IMR-90 (cell line): ENCODE measurements at regions not wholly inside any gene's neighbourhood (a gene's known extent, or its start where the extent isn't known, plus 50 kb on each side); places are given as distances from the start of the nearest gene placed in this dataset.

ENCODE experiments used
- ATAC-seq: fragments of 200-7000 bp; cut with Tn5 transposase; 2 replicates; pipeline ENCODE4 v1.9.1; 2020; ENCODE audit warnings: low read depth, mild to moderate bottlenecking, moderate library complexity
- BruUV-seq: library from RNA; stranded (reverse); fragments of 400-500 nt; replicated peaks from 2 replicates; lab custom pipeline; 2021; lab: Mats Ljungman, UMichigan
- CTCF ChIA-PET: fragments of 300-600 bp; formaldehyde crosslinking; extraction: SDS; loops from one replicate; lab custom pipeline; 2021; ENCODE audit warnings: antibody characterized with exemption; lab: Yijun Ruan, JAX
- POLR2A ChIA-PET: fragments of 300-600 bp; sonication (Branson Sonifier 250); formaldehyde crosslinking; loops from one replicate; lab custom pipeline; 2022; ENCODE audit warnings: antibody characterized with exemption; ENCODE audit not compliant: unreplicated experiment; lab: Charles Lee
- DNase-seq: peaks from one replicate; pipeline ENCODE4 v3.0.0; 2013
- H2AFZ ChIP-seq: replicated peaks from 2 replicates; pipeline ENCODE3; 2013; ENCODE audit warnings: low read length, mild to moderate bottlenecking; ENCODE audit not compliant: poor library complexity
- H2AK5ac ChIP-seq: 2 replicates; pipeline ENCODE4 v1.6.1; 2013; ENCODE audit warnings: low read depth, low read length, inconsistent platforms
- H2AK9ac ChIP-seq: replicated peaks from 2 replicates; pipeline ENCODE3; 2013; ENCODE audit warnings: mild to moderate bottlenecking, low read depth, low read length, moderate library complexity; ENCODE audit not compliant: poor library complexity
- H2BK120ac ChIP-seq: 2 replicates; pipeline ENCODE4 v1.6.1; 2013; ENCODE audit warnings: low read depth, low read length, inconsistent platforms
- H2BK15ac ChIP-seq: 3 replicates; pipeline ENCODE4 v1.6.1; 2013; ENCODE audit warnings: low read depth, low read length, inconsistent platforms
- H2BK20ac ChIP-seq: 2 replicates; pipeline ENCODE4 v1.6.1; 2013; ENCODE audit warnings: low read depth, mild to moderate bottlenecking, inconsistent platforms, low read length, moderate library complexity
- H2BK5ac ChIP-seq: 2 replicates; pipeline ENCODE4 v1.6.1; 2013; ENCODE audit warnings: mild to moderate bottlenecking, low read depth, low read length, inconsistent platforms; ENCODE audit not compliant: poor library complexity, severe bottlenecking
- H3K14ac ChIP-seq: replicated peaks from 2 replicates; pipeline ENCODE4 v1.6.1; 2013; ENCODE audit warnings: low read depth, low read length, inconsistent platforms
- H3K18ac ChIP-seq: 2 replicates; pipeline ENCODE4 v1.6.1; 2013; ENCODE audit warnings: low read depth, low read length, control low read depth
- H3K23ac ChIP-seq: 2 replicates; pipeline ENCODE4 v1.6.1; 2013; ENCODE audit warnings: low read depth, low read length, inconsistent platforms
- H3K27ac ChIP-seq: 2 replicates; pipeline ENCODE4 v1.5.1; 2013; ENCODE audit warnings: mild to moderate bottlenecking, control low read depth, low read length; ENCODE audit not compliant: insufficient read depth
- H3K27me3 ChIP-seq: 2 replicates; pipeline ENCODE4 v1.6.1; 2013; ENCODE audit warnings: low read length; ENCODE audit not compliant: control insufficient read depth, insufficient read depth
- H3K36me3 ChIP-seq: 2 replicates; pipeline ENCODE4 v1.6.1; 2013; ENCODE audit warnings: low read length, mixed read lengths; ENCODE audit not compliant: control insufficient read depth, insufficient read depth
- H3K4ac ChIP-seq: 2 replicates; pipeline ENCODE4 v1.6.1; 2013; ENCODE audit warnings: low read depth, low read length, inconsistent platforms
- H3K4me1 ChIP-seq: 2 replicates; pipeline ENCODE4 v1.6.1; 2013; ENCODE audit warnings: low read length, mixed read lengths; ENCODE audit not compliant: control insufficient read depth, insufficient read depth
- H3K4me2 ChIP-seq: 2 replicates; pipeline ENCODE4 v1.6.1; 2013; ENCODE audit warnings: low read depth, mild to moderate bottlenecking, control low read depth, low read length, moderate library complexity
- H3K4me3 ChIP-seq: 2 replicates; pipeline ENCODE4 v1.5.1; 2013; ENCODE audit warnings: low read depth, mild to moderate bottlenecking, control low read depth, low read length, moderate library complexity; ENCODE audit not compliant: insufficient read depth
- H3K56ac ChIP-seq: 2 replicates; pipeline ENCODE4 v1.6.1; 2013; ENCODE audit warnings: low read length, inconsistent platforms; ENCODE audit not compliant: insufficient read depth; ENCODE audit errors: extremely low read depth
- H3K79me1 ChIP-seq, 2 experiments: 2 replicates each; pipeline ENCODE4 v1.6.1; 2013; ENCODE audit warnings: low read length in 2 of 2, inconsistent platforms in 1 of 2, low read depth in 1 of 2
- H3K9ac ChIP-seq: 2 replicates; pipeline ENCODE4 v1.6.1; 2013; ENCODE audit warnings: low read depth, low read length, control low read depth
- H3K9me1 ChIP-seq: 2 replicates; pipeline ENCODE4 v1.6.1; 2013; ENCODE audit warnings: low read length, inconsistent platforms; ENCODE audit not compliant: insufficient read depth
- H3K9me3 ChIP-seq: 2 replicates; pipeline ENCODE4 v1.6.1; 2013; ENCODE audit warnings: low read length; ENCODE audit not compliant: control insufficient read depth, insufficient read depth
- H4K20me1 ChIP-seq: 2 replicates; pipeline ENCODE4 v1.6.1; 2013; ENCODE audit warnings: low read length, inconsistent platforms; ENCODE audit not compliant: insufficient read depth
- H4K5ac ChIP-seq: 2 replicates; pipeline ENCODE4 v1.6.1; 2013; ENCODE audit warnings: mild to moderate bottlenecking, low read depth, low read length, control low read depth
- H4K8ac ChIP-seq, 2 experiments: 2 replicates each; pipeline ENCODE4 v1.6.1; 2013; ENCODE audit warnings: low read depth in 2 of 2, low read length in 2 of 2, control low read depth in 1 of 2, inconsistent platforms in 1 of 2
- H4K91ac ChIP-seq: 2 replicates; pipeline ENCODE4 v1.6.1; 2013; ENCODE audit warnings: low read depth, low read length, inconsistent platforms; ENCODE audit not compliant: insufficient read depth
- BHLHE40 ChIP-seq: fragments of 150-350 bp; IDR thresholded peaks from 2 replicates; pipeline ENCODE4 v1.6.1; 2016; ENCODE audit warnings: mild to moderate bottlenecking, low read depth, low read length
- CEBPB ChIP-seq: IDR thresholded peaks from 2 replicates; pipeline ENCODE4 v1.6.1; 2012; ENCODE audit warnings: low read depth, low read length, improper control_type of control experiment
- CHD1 ChIP-seq: IDR thresholded peaks from 2 replicates; pipeline ENCODE4 v1.6.1; 2012; ENCODE audit warnings: low read depth, low read length, improper control_type of control experiment
- FOS ChIP-seq: fragments of 150-350 bp; IDR thresholded peaks from 2 replicates; pipeline ENCODE4 v1.6.1; 2016; ENCODE audit warnings: low read depth, low read length
- MAFK ChIP-seq: IDR thresholded peaks from 2 replicates; pipeline ENCODE4 v1.6.1; 2012; ENCODE audit warnings: low read depth, low read length, improper control_type of control experiment
- MAZ ChIP-seq: IDR thresholded peaks from 2 replicates; pipeline ENCODE4 v1.6.1; 2012; ENCODE audit warnings: low read depth, mild to moderate bottlenecking, low read length, improper control_type of control experiment, moderate library complexity, borderline replicate concordance
- MXI1 ChIP-seq: IDR thresholded peaks from 2 replicates; pipeline ENCODE4 v1.6.1; 2012; ENCODE audit warnings: low read depth, mild to moderate bottlenecking, low read length, moderate library complexity, borderline replicate concordance
- NFE2L2 ChIP-seq: fragments of 150-350 bp; IDR thresholded peaks from 2 replicates; pipeline ENCODE4 v1.6.1; 2016; ENCODE audit warnings: low read depth, mild to moderate bottlenecking, low read length
- POLR2A ChIP-seq: IDR thresholded peaks from 2 replicates; pipeline ENCODE4 v1.6.1; 2012; ENCODE audit warnings: mild to moderate bottlenecking, low read depth, low read length
- RAD21 ChIP-seq: IDR thresholded peaks from 2 replicates; pipeline ENCODE4 v1.6.1; 2012; ENCODE audit warnings: low read length, improper control_type of control experiment
- RCOR1 ChIP-seq: IDR thresholded peaks from 2 replicates; pipeline ENCODE4 v1.6.1; 2012; ENCODE audit warnings: mild to moderate bottlenecking, low read length, improper control_type of control experiment; ENCODE audit not compliant: insufficient replicate concordance
- RFX5 ChIP-seq: IDR thresholded peaks from 2 replicates; pipeline ENCODE4 v1.8.0; 2012; ENCODE audit warnings: low read depth, mild to moderate bottlenecking, low read length, moderate library complexity
- SMC3 ChIP-seq: fragments of 150-350 bp; IDR thresholded peaks from 2 replicates; pipeline ENCODE4 v1.6.1; 2016; ENCODE audit warnings: low read depth, mild to moderate bottlenecking, antibody characterized with exemption, low read length, moderate library complexity
- WGBS, 2 experiments: methylation state at CpG; one replicate each; pipeline versions ENCODE4 v1.1.5 to v1.1.7; 2013; ENCODE audit warnings: missing lambda C conversion rate in 2 of 2; ENCODE audit not compliant: insufficient read length in 1 of 2; ENCODE audit errors: extremely low coverage in 2 of 2; 5-methylcytosine and 5-hydroxymethylcytosine counted together
- dilution Hi-C: fragments of 300-500 bp; cut with HindIII; formaldehyde crosslinking; loops from one replicate; pipeline ENCODE4 v1.14.3; 2018; ENCODE audit warnings: low sequenced_read_pairs; ENCODE audit not compliant: unreplicated experiment
- in situ Hi-C: fragments of 300-500 bp; cut with MboI; formaldehyde crosslinking; loops from 3 replicates; pipeline ENCODE4 v1.14.3; 2019; ENCODE audit warnings: low sequenced_read_pairs, inconsistent platforms, mixed read lengths
- intact Hi-C: fragments of 100-400 bp; cut with micrococcal nuclease; formaldehyde crosslinking; loops from 2 replicates; pipeline ENCODE4 v1.10.0; 2022
- TF ChIP-seq, protein P1 (sequence below): fragments of 150-350 bp; IDR thresholded peaks from 2 replicates; pipeline ENCODE4 v1.6.1; 2016; ENCODE audit warnings: low read depth, mild to moderate bottlenecking, low read length, moderate library complexity, borderline replicate concordance
- TF ChIP-seq, protein P2 (sequence below): fragments of 150-350 bp; IDR thresholded peaks from 2 replicates; pipeline ENCODE4 v1.6.1; 2017; ENCODE audit warnings: mild to moderate bottlenecking, antibody characterized with exemption, low read length, low read depth
- TF ChIP-seq, protein P3 (sequence below): conservative IDR thresholded peaks from 2 replicates; pipeline ENCODE4 v1.5.1; 2012; ENCODE audit warnings: mild to moderate bottlenecking, low read depth, low read length, improper control_type of control experiment

DNA sequence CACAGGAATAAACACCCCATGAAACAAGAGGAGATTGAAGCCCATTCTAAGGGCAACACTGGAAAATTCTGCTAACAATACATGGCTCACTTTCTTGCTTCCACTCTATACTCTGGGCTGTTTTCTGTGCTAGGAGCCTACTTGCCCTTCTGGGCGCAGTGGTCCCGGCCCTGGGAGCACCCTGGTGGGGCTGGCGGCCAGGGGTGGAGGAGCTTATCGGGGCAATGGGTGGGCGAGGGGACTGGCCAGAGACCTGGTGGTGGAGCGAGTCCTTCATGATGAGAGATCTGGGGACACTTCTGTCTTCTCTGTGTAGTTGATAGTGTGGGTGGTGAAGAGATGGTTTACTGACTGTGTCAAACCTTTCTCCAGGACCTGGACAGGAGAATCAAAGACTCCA, 1128.5 kb downstream of the TBL1XR1 start:
- CTCF ChIA-PET = no interaction called here
- no peak for DNase-seq
- Histone ChIP-seq H4K8ac (no peak overlapping the region), H2BK120ac (no peak overlapping the region), H3K4me3 (no peak overlapping the region), H3K9me1 (no peaks in the 10 kb centered on the region), H3K9ac (no peak overlapping the region), H2BK5ac (no peak overlapping the region), H3K27ac (no peak overlapping the region), H3K9me3 (no peaks in the 10 kb centered on the region), H3K23ac (no peak overlapping the region), H2AK9ac (no peak overlapping the region), H3K27me3 (no peaks in the 10 kb centered on the region), H4K20me1 (no peaks in the 10 kb centered on the region), H4K91ac (no peak overlapping the region), H2BK20ac (no peak overlapping the region), H4K5ac (no peak overlapping the region), H2AFZ (no peak overlapping the region), H3K36me3 (no peaks in the 10 kb centered on the region), H2BK15ac (no peak overlapping the region), H3K4me1 (no peaks in the 10 kb centered on the region), H3K56ac (no peak overlapping the region), H3K4ac (no peak overlapping the region), H3K14ac (no peak overlapping the region), H3K18ac (no peak overlapping the region), H2AK5ac (no peak overlapping the region), H3K79me1 (no peaks in the 10 kb centered on the region), H3K4me2 (no peak overlapping the region)
- BruUV-seq = no TSS peak
- dilution Hi-C loops = no loop called here
- in situ Hi-C loops = no loop called here
- no peak for ATAC-seq
- POLR2A ChIA-PET = no interaction called here
- no CpG with 5 or more reads among the region's 6 CpGs for WGBS, 2 experiments
- intact Hi-C loops = no loop called here
- TF ChIP-seq, protein P1, sequence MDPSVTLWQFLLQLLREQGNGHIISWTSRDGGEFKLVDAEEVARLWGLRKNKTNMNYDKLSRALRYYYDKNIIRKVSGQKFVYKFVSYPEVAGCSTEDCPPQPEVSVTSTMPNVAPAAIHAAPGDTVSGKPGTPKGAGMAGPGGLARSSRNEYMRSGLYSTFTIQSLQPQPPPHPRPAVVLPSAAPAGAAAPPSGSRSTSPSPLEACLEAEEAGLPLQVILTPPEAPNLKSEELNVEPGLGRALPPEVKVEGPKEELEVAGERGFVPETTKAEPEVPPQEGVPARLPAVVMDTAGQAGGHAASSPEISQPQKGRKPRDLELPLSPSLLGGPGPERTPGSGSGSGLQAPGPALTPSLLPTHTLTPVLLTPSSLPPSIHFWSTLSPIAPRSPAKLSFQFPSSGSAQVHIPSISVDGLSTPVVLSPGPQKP = no peak
- TF ChIP-seq MAFK = no peak
- TF ChIP-seq, protein P2, sequence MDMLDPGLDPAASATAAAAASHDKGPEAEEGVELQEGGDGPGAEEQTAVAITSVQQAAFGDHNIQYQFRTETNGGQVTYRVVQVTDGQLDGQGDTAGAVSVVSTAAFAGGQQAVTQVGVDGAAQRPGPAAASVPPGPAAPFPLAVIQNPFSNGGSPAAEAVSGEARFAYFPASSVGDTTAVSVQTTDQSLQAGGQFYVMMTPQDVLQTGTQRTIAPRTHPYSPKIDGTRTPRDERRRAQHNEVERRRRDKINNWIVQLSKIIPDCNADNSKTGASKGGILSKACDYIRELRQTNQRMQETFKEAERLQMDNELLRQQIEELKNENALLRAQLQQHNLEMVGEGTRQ = no peak
- no peak for TF ChIP-seq CEBPB
- TF ChIP-seq FOS = no peak
- TF ChIP-seq MXI1 = no peak
- TF ChIP-seq BHLHE40 = no peak
- TF ChIP-seq RFX5 = no peak
- no peak for TF ChIP-seq RCOR1
- no peak for TF ChIP-seq CHD1
- no peak for TF ChIP-seq POLR2A
- TF ChIP-seq, protein P3, sequence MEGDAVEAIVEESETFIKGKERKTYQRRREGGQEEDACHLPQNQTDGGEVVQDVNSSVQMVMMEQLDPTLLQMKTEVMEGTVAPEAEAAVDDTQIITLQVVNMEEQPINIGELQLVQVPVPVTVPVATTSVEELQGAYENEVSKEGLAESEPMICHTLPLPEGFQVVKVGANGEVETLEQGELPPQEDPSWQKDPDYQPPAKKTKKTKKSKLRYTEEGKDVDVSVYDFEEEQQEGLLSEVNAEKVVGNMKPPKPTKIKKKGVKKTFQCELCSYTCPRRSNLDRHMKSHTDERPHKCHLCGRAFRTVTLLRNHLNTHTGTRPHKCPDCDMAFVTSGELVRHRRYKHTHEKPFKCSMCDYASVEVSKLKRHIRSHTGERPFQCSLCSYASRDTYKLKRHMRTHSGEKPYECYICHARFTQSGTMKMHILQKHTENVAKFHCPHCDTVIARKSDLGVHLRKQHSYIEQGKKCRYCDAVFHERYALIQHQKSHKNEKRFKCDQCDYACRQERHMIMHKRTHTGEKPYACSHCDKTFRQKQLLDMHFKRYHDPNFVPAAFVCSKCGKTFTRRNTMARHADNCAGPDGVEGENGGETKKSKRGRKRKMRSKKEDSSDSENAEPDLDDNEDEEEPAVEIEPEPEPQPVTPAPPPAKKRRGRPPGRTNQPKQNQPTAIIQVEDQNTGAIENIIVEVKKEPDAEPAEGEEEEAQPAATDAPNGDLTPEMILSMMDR = no peak
- no peak for TF ChIP-seq MAZ
- no peak for TF ChIP-seq NFE2L2
- no peak for TF ChIP-seq RAD21
- TF ChIP-seq SMC3 = no peak
